HepG2 (cell line): ENCODE measurements at regions not wholly inside any gene's neighbourhood (a gene's known extent, or its start where the extent isn't known, plus 50 kb on each side); places are given as distances from the start of the nearest gene placed in this dataset.

ENCODE experiments used
- ATAC-seq: fragments of 200-7000 bp; cut with Tn5 transposase; 3 replicates; pipeline ENCODE4 v1.9.1; 2020; ENCODE audit warnings: mild to moderate bottlenecking, moderate library complexity
- BruUV-seq: library from RNA; stranded (reverse); fragments of 400-500 nt; replicated peaks from 2 replicates; lab custom pipeline; 2021; lab: Mats Ljungman, UMichigan
- CTCF ChIA-PET: fragments of 300-600 bp; formaldehyde crosslinking; extraction: SDS; loops from one replicate; lab custom pipeline; 2021; ENCODE audit warnings: low total read pairs, inconsistent platforms, low intra/inter-chr PET ratio; lab: Yijun Ruan, JAX
- POLR2A ChIA-PET: fragments of 350-600 bp; sonication (Branson Sonifier 250); formaldehyde crosslinking; loops from one replicate; lab custom pipeline; 2020; ENCODE audit warnings: antibody characterized with exemption, inconsistent platforms; lab: Yijun Ruan, JAX
- DNase-seq: peaks from one replicate; pipeline ENCODE4 v3.0.0-alpha.2; 2015; ENCODE audit warnings: low spot score
- FAIRE-seq: peaks from 3 replicates; lab custom pipeline; 2011; peaks lifted over from hg19 to GRCh38; lab: Jason Lieb, UNC
- H2AFZ ChIP-seq: one replicate; pipeline ENCODE4 v1.6.1; 2011; ENCODE audit warnings: low read length, inconsistent platforms
- H3K27ac ChIP-seq: fragments of 300-600 bp; 3 replicates; pipeline ENCODE4 v1.8.0; 2011; ENCODE audit warnings: mixed run types, mild to moderate bottlenecking, mixed read lengths, low read length, inconsistent platforms; ENCODE audit not compliant: insufficient read depth; ENCODE audit errors: extremely low read length
- H3K27me3 ChIP-seq, 2 experiments: fragments of 200-600 bp in 1 of 2; 2 replicates in 1 of 2; 3 replicates in 1 of 2; pipeline versions ENCODE4 v1.6.0 to v1.8.0; 2011; ENCODE audit warnings: low read length in 2 of 2, mild to moderate bottlenecking in 2 of 2, moderate library complexity in 2 of 2, inconsistent platforms in 1 of 2; ENCODE audit not compliant: insufficient read depth in 2 of 2, control insufficient read depth in 1 of 2
- H3K36me3 ChIP-seq, 2 experiments: fragments of 200-600 bp in 1 of 2; replicated peaks in 1 of 2; 2 replicates in 1 of 2; 3 replicates in 1 of 2; pipeline versions ENCODE4 v1.5.1 to v1.8.0; 2011; ENCODE audit warnings: low read length in 2 of 2, inconsistent platforms in 1 of 2; ENCODE audit not compliant: insufficient read depth in 2 of 2, control insufficient read depth in 1 of 2
- H3K4me1 ChIP-seq: 2 replicates; pipeline ENCODE4 v1.5.1; 2012; ENCODE audit warnings: low read length, inconsistent platforms; ENCODE audit not compliant: insufficient read depth
- H3K4me2 ChIP-seq: 2 replicates; pipeline ENCODE4 v1.6.0; 2011; ENCODE audit warnings: low read depth, low read length, inconsistent platforms
- H3K4me3 ChIP-seq, 3 experiments: fragments of 200-600 bp in 1 of 3; sonication (generic), shearing (Covaris generic) in 1 of 3; replicated peaks in 1 of 3; 2 replicates each; pipeline ENCODE4 v1.5.1; 2011 to 2016; ENCODE audit warnings: low read length in 3 of 3, inconsistent platforms in 2 of 3, low read depth in 2 of 3, mild to moderate bottlenecking in 2 of 3, control low read depth in 1 of 3, mixed read lengths in 1 of 3; ENCODE audit not compliant: insufficient read depth in 1 of 3
- H3K79me2 ChIP-seq: one replicate; pipeline ENCODE4 v1.6.1; 2011; ENCODE audit warnings: low read length, inconsistent platforms; ENCODE audit not compliant: insufficient read depth
- H3K9ac ChIP-seq: 2 replicates; pipeline ENCODE4 v1.6.0; 2011; ENCODE audit warnings: mild to moderate bottlenecking, low read depth, low read length, inconsistent platforms; ENCODE audit not compliant: insufficient read depth
- H3K9me3 ChIP-seq: 2 replicates; pipeline ENCODE4 v1.5.1; 2012; ENCODE audit warnings: mild to moderate bottlenecking, low read length
- H4K20me1 ChIP-seq: 2 replicates; pipeline ENCODE4 v1.6.0; 2011; ENCODE audit warnings: inconsistent platforms, mild to moderate bottlenecking, low read length, moderate library complexity; ENCODE audit not compliant: insufficient read depth
- NR2C2 ChIP-seq: sonication (generic); formaldehyde crosslinking; IDR thresholded peaks from 2 replicates; pipeline ENCODE4 v1.4.0; 2020; ENCODE audit warnings: missing genetic modification reagents, mild to moderate bottlenecking, moderate library complexity, borderline replicate concordance
- SRSF1 ChIP-seq: fragments of 200-400 bp; formaldehyde crosslinking; optimal IDR thresholded peaks from 2 replicates; pipeline ENCODE3; 2017; ENCODE audit warnings: mild to moderate bottlenecking, low read depth, low read length, moderate library complexity
- YEATS4 ChIP-seq: sonication (generic); formaldehyde crosslinking; IDR thresholded peaks from 2 replicates; pipeline ENCODE4 v1.4.0; 2020; ENCODE audit warnings: missing genetic modification reagents, borderline replicate concordance
- WGBS: methylation state at CpG from one replicate; pipeline ENCODE4 v1.1.6; 2017; ENCODE audit warnings: low lambda C conversion rate; 5-methylcytosine and 5-hydroxymethylcytosine counted together
- in situ Hi-C: cut with HindIII; loops from 2 replicates; pipeline ENCODE4 v1.10.0; 2017; ENCODE audit warnings: low pct_unique_long_range_greater_than_20kb; ENCODE audit not compliant: extremely low pct_ligation_motif_present
- intact Hi-C: fragments of 100-400 bp; cut with micrococcal nuclease; formaldehyde crosslinking; loops from one replicate; pipeline ENCODE4 v1.10.0; 2022; ENCODE audit not compliant: unreplicated experiment
- TF ChIP-seq, protein P1 (sequence below): sonication (generic); formaldehyde crosslinking; IDR thresholded peaks from 2 replicates; pipeline ENCODE4 v1.4.0; 2020; ENCODE audit warnings: mild to moderate bottlenecking, missing genetic modification reagents
- TF ChIP-seq, protein P2 (sequence below): sonication (generic); formaldehyde crosslinking; IDR thresholded peaks from 2 replicates; pipeline ENCODE4 v1.4.0; 2020; ENCODE audit warnings: missing genetic modification reagents
- TF ChIP-seq, protein P3 (sequence below): sonication (generic); formaldehyde crosslinking; IDR thresholded peaks from 2 replicates; pipeline ENCODE4 v1.4.0; 2020; ENCODE audit warnings: missing genetic modification reagents, borderline replicate concordance
- TF ChIP-seq, protein P4 (sequence below): sonication (generic); formaldehyde crosslinking; IDR thresholded peaks from 2 replicates; pipeline ENCODE4 v1.8.0; 2022; ENCODE audit warnings: missing genetic modification reagents, mild to moderate bottlenecking, inconsistent platforms, borderline replicate concordance
- TF ChIP-seq, protein P5 (sequence below): IDR thresholded peaks from 2 replicates; pipeline ENCODE4 v1.6.1; 2016; ENCODE audit warnings: low read depth
- TF ChIP-seq, protein P6 (sequence below): sonication (generic); formaldehyde crosslinking; IDR thresholded peaks from 2 replicates; pipeline ENCODE4 v1.5.1; 2020; ENCODE audit warnings: missing genetic modification reagents, mild to moderate bottlenecking, borderline replicate concordance
- TF ChIP-seq, protein P7 (sequence below): sonication (generic); formaldehyde crosslinking; IDR thresholded peaks from 2 replicates; pipeline ENCODE4 v1.8.1; 2023; ENCODE audit warnings: mild to moderate bottlenecking, inconsistent platforms, moderate library complexity, missing genetic modification reagents, borderline replicate concordance

DNA sequence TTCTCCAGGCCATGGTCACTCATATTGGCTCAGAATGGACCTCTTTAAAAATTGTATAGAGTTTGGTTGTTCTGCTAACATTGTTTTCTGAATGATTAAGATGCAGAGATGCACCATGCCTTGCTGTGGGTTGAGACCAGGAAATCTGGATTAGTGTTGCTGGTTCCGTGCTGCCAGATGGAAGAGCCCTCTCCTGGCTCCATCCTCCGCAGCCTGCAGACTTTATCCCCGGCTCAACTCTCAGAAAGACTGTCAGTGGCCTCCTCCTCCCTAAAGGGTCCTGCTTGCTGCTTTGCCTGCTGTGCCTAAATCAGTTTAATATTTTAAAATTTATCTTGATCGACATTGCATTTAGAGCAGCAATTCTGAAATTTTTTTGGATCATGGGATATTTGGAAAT, 196.7 kb downstream of the TENT4A start:
- POLR2A ChIA-PET = no interaction called here
- TF ChIP-seq, protein P1, sequence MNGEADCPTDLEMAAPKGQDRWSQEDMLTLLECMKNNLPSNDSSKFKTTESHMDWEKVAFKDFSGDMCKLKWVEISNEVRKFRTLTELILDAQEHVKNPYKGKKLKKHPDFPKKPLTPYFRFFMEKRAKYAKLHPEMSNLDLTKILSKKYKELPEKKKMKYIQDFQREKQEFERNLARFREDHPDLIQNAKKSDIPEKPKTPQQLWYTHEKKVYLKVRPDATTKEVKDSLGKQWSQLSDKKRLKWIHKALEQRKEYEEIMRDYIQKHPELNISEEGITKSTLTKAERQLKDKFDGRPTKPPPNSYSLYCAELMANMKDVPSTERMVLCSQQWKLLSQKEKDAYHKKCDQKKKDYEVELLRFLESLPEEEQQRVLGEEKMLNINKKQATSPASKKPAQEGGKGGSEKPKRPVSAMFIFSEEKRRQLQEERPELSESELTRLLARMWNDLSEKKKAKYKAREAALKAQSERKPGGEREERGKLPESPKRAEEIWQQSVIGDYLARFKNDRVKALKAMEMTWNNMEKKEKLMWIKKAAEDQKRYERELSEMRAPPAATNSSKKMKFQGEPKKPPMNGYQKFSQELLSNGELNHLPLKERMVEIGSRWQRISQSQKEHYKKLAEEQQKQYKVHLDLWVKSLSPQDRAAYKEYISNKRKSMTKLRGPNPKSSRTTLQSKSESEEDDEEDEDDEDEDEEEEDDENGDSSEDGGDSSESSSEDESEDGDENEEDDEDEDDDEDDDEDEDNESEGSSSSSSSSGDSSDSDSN (CRISPR knock-in tag) = no peak
- TF ChIP-seq, protein P2, sequence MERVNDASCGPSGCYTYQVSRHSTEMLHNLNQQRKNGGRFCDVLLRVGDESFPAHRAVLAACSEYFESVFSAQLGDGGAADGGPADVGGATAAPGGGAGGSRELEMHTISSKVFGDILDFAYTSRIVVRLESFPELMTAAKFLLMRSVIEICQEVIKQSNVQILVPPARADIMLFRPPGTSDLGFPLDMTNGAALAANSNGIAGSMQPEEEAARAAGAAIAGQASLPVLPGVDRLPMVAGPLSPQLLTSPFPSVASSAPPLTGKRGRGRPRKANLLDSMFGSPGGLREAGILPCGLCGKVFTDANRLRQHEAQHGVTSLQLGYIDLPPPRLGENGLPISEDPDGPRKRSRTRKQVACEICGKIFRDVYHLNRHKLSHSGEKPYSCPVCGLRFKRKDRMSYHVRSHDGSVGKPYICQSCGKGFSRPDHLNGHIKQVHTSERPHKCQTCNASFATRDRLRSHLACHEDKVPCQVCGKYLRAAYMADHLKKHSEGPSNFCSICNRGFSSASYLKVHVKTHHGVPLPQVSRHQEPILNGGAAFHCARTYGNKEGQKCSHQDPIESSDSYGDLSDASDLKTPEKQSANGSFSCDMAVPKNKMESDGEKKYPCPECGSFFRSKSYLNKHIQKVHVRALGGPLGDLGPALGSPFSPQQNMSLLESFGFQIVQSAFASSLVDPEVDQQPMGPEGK (CRISPR knock-in tag) = no peak
- TF ChIP-seq, protein P3, sequence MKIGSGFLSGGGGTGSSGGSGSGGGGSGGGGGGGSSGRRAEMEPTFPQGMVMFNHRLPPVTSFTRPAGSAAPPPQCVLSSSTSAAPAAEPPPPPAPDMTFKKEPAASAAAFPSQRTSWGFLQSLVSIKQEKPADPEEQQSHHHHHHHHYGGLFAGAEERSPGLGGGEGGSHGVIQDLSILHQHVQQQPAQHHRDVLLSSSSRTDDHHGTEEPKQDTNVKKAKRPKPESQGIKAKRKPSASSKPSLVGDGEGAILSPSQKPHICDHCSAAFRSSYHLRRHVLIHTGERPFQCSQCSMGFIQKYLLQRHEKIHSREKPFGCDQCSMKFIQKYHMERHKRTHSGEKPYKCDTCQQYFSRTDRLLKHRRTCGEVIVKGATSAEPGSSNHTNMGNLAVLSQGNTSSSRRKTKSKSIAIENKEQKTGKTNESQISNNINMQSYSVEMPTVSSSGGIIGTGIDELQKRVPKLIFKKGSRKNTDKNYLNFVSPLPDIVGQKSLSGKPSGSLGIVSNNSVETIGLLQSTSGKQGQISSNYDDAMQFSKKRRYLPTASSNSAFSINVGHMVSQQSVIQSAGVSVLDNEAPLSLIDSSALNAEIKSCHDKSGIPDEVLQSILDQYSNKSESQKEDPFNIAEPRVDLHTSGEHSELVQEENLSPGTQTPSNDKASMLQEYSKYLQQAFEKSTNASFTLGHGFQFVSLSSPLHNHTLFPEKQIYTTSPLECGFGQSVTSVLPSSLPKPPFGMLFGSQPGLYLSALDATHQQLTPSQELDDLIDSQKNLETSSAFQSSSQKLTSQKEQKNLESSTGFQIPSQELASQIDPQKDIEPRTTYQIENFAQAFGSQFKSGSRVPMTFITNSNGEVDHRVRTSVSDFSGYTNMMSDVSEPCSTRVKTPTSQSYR (CRISPR knock-in tag) = no peak
- TF ChIP-seq, protein P4, sequence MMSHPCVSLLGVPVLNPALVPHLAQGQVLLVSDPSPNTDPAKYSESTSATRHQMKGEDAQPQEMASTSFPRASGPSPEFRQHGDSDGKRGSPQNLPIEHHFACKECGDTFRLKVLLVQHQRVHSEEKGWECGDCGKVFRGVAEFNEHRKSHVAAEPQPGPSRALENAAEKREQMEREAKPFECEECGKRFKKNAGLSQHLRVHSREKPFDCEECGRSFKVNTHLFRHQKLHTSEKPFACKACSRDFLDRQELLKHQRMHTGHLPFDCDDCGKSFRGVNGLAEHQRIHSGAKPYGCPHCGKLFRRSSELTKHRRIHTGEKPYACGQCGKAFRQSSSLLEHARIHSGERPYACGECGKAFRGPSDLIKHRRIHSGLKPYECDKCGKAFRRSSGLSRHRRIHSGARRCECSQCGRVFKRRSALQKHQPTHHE (CRISPR knock-in tag) = no peak
- TF ChIP-seq NR2C2 (CRISPR knock-in tag) (no peak), SRSF1 (no peak), YEATS4 (CRISPR knock-in tag) (no peak)
- TF ChIP-seq, protein P5, sequence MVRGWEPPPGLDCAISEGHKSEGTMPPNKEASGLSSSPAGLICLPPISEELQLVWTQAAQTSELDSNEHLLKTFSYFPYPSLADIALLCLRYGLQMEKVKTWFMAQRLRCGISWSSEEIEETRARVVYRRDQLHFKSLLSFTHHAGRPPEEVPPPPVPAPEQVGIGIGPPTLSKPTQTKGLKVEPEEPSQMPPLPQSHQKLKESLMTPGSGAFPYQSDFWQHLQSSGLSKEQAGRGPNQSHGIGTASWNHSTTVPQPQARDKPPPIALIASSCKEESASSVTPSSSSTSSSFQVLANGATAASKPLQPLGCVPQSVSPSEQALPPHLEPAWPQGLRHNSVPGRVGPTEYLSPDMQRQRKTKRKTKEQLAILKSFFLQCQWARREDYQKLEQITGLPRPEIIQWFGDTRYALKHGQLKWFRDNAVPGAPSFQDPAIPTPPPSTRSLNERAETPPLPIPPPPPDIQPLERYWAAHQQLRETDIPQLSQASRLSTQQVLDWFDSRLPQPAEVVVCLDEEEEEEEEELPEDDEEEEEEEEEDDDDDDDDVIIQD = no peak
- TF ChIP-seq, protein P6, sequence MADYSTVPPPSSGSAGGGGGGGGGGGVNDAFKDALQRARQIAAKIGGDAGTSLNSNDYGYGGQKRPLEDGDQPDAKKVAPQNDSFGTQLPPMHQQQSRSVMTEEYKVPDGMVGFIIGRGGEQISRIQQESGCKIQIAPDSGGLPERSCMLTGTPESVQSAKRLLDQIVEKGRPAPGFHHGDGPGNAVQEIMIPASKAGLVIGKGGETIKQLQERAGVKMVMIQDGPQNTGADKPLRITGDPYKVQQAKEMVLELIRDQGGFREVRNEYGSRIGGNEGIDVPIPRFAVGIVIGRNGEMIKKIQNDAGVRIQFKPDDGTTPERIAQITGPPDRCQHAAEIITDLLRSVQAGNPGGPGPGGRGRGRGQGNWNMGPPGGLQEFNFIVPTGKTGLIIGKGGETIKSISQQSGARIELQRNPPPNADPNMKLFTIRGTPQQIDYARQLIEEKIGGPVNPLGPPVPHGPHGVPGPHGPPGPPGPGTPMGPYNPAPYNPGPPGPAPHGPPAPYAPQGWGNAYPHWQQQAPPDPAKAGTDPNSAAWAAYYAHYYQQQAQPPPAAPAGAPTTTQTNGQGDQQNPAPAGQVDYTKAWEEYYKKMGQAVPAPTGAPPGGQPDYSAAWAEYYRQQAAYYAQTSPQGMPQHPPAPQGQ = no peak
- TF ChIP-seq, protein P7, sequence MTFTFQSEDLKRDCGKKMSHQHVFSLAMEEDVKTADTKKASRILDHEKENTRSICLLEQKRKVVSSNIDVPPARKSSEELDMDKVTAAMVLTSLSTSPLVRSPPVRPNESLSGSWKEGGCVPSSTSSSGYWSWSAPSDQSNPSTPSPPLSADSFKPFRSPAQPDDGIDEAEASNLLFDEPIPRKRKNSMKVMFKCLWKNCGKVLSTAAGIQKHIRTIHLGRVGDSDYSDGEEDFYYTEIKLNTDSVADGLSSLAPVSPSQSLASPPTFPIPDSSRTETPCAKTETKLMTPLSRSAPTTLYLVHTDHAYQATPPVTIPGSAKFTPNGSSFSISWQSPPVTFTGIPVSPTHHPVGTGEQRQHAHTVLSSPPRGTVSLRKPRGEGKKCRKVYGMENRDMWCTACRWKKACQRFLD = no peak

More for the DNA sequence above, 196.7 kb downstream of the TENT4A start:
- ATAC-seq (no peak), DNase-seq (no peak), FAIRE-seq (no peak)
- Histone ChIP-seq H3K27ac (no peak overlapping the region), H3K4me3 (no peak overlapping the region), H3K79me2 (no peaks in the 10 kb centered on the region), H3K9me3 (no peaks in the 10 kb centered on the region), H3K27me3 (peaks cover 0 to 29% of the 10 kb centered on the region in 2 experiments; a peak in 3 of 5 replicates), H3K4me1 (peaks cover 15% of the 10 kb centered on the region), H2AFZ (no peak overlapping the region), H3K4me2 (no peak overlapping the region), H3K36me3 (no peaks in the 10 kb centered on the region), H3K9ac (no peak overlapping the region), H4K20me1 (no peaks in the 10 kb centered on the region)
- BruUV-seq = no TSS peak
- intact Hi-C loops (no loop called here), in situ Hi-C loops (no loop called here)
- CTCF ChIA-PET = no interaction called here
- 52% methylated on average over 4 of the region's 4 CpGs for WGBS
